Colonic mucosa (tissue), 4 donors: ENCODE measurements at regions not wholly inside any gene's neighbourhood (a gene's known extent, or its start where the extent isn't known, plus 50 kb on each side); places are given as distances from the start of the nearest gene placed in this dataset.

Experiments used
- DNase-seq: peaks from one replicate; pipeline ENCODE4 v3.0.0-alpha.2; 2020
- H3K27ac ChIP-seq: fragments of 200-600 bp; one replicate; pipeline ENCODE4 v1.8.0; 2021
- H3K27me3 ChIP-seq: fragments of 200-600 bp; one replicate; pipeline ENCODE4 v1.8.0; 2021
- H3K36me3 ChIP-seq: fragments of 200-600 bp; one replicate; pipeline ENCODE4 v1.8.0; 2021
- H3K4me1 ChIP-seq: fragments of 200-600 bp; one replicate; pipeline ENCODE4 v1.8.0; 2021; ENCODE audit warnings: mild to moderate bottlenecking
- H3K4me3 ChIP-seq: fragments of 200-600 bp; one replicate; pipeline ENCODE4 v1.8.0; 2021
- H3K9ac ChIP-seq, 2 donors: one replicate each; pipeline ENCODE4 v1.7.0; 2013; ENCODE audit warnings: control low read depth in 2 of 2, low read depth in 2 of 2, low read length in 2 of 2
- H3K9me3 ChIP-seq: fragments of 200-600 bp; one replicate; pipeline ENCODE4 v1.8.0; 2021
- CTCF ChIP-seq: fragments of 200-600 bp; IDR thresholded peaks from one replicate; pipeline ENCODE4 v1.8.0; 2022; ENCODE audit warnings: antibody characterized with exemption, mild to moderate bottlenecking
- intact Hi-C: fragments of 100-400 bp; cut with DNase I; formaldehyde crosslinking; loops from one replicate; pipeline ENCODE4 v1.14.1; 2022
- donor health status: healthy.
- donor health status: DM: no; HTN: no; CAD: no.
- donor health status: DM: no; HTN: no; CAD: no.

GRCh38 chr11:16412525-16413172, 56.3 kb upstream of the SOX6 start:
- Histone ChIP-seq H3K36me3 (no peaks in the 10 kb centered on the region), H3K9me3 (no peaks in the 10 kb centered on the region), H3K4me3 (no peak overlapping the region), H3K27me3 (no peaks in the 10 kb centered on the region), H3K9ac (no peak overlapping the region), H3K4me1 (no peaks in the 10 kb centered on the region), H3K27ac (no peak overlapping the region)
- DNase-seq = no peak
- intact Hi-C loops = no loop called here
- TF ChIP-seq CTCF = no peak

GRCh38 chr11:16410479-16410878, 54.1 kb upstream of the SOX6 start:
- DNase-seq = no peak
- Histone ChIP-seq H3K4me1 (no peaks in the 10 kb centered on the region), H3K27ac (no peak overlapping the region), H3K27me3 (no peaks in the 10 kb centered on the region), H3K9me3 (no peaks in the 10 kb centered on the region), H3K9ac (no peak overlapping the region), H3K36me3 (no peaks in the 10 kb centered on the region), H3K4me3 (no peak overlapping the region)
- intact Hi-C loops = no loop called here
- TF ChIP-seq CTCF = no peak

GRCh38 chr11:16408619-16409018, 52.3 kb upstream of the SOX6 start:
- H3K27ac ChIP-seq = no peak overlapping the region
- H3K4me1 ChIP-seq = no peaks in the 10 kb centered on the region
- no peaks in the 10 kb centered on the region for H3K9me3 ChIP-seq
- H3K36me3 ChIP-seq = no peaks in the 10 kb centered on the region
- intact Hi-C loops = no loop called here
- no peaks in the 10 kb centered on the region for H3K27me3 ChIP-seq
- no peak overlapping the region for H3K4me3 ChIP-seq
- no peak for DNase-seq
- H3K9ac ChIP-seq = no peak overlapping the region
- no peak for TF ChIP-seq CTCF

- H3K4me1 ChIP-seq = no peaks in the 10 kb centered on the region
- H3K9me3 ChIP-seq = no peaks in the 10 kb centered on the region
- intact Hi-C loops = no loop called here
- H3K4me3 ChIP-seq = no peak overlapping the region
- no peak overlapping the region for H3K27ac ChIP-seq
- no peak overlapping the region for H3K9ac ChIP-seq
- no peaks in the 10 kb centered on the region for H3K36me3 ChIP-seq
- TF ChIP-seq CTCF = no peak
- no peak for DNase-seq
- H3K27me3 ChIP-seq = no peaks in the 10 kb centered on the region
Observed at GRCh38 chr11:16406226-16406625, 49.9 kb upstream of the SOX6 start.
